ENCODE measurements at regions not wholly inside any gene's neighbourhood (a gene's known extent, or its start where the extent isn't known, plus 50 kb on each side); places are given as distances from the start of the nearest gene placed in this dataset.

GRCh38 chr3:64917914-64918453 lies 230.2 kb upstream of the ADAMTS9 start (continued):
- TF ChIP-seq CEBPZ (IDR thresholded peaks at IDR 0.05; ENCODE audit: low read depth, low read length): no peak
- TF ChIP-seq RCOR1 (conservative IDR thresholded peaks at IDR 0.05; ENCODE audit: low read depth, low read length): no peak

DNA sequence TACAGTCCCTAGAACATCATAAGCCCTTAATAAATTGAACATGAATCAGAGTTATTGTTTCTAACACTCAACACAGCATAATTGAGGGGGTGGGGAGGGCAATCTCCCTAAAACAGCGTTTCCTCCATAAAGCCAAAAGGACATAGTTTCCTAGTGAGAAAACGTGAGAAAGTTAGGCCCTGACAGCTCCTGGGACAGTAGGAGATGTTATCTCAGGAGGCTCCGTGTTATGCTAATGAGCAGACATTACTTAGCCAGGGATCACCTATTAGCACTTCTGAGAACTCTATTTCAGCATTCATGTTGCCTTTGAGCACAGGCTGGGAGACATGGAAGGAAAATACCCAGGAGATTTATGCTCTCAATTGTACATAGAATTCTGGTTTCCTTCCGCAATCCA lies 229.1 kb upstream of the ADAMTS9 start:
- Histone ChIP-seq H3K27me3 (replicated peaks in 1 of 2; ENCODE audit: control insufficient read depth in 2 of 2, insufficient read depth in 2 of 2, low read length in 1 of 2) (no peaks in the 10 kb centered on the region), H2AFZ (ENCODE audit: control insufficient read depth, low read depth, low read length) (no peak overlapping the region), H3K4me2 (ENCODE audit: control insufficient read depth, insufficient read depth) (no peak overlapping the region), H3K4me1 (ENCODE audit: control insufficient read depth, insufficient read depth, low read length) (no peaks in the 10 kb centered on the region), H3K9me3 (replicated peaks; ENCODE audit: control insufficient read depth, insufficient read depth, low read length) (no peaks in the 10 kb centered on the region), H3K27ac (ENCODE audit: control insufficient read depth, insufficient read depth) (no peak overlapping the region), H3K79me2 (ENCODE audit: control insufficient read depth, insufficient read depth, low read length) (no peaks in the 10 kb centered on the region), H3K9ac (ENCODE audit: control insufficient read depth, insufficient read depth, low read length) (no peak overlapping the region), H4K20me1 (ENCODE audit: control insufficient read depth, insufficient read depth) (no peaks in the 10 kb centered on the region), H3K4me3 (no peak overlapping the region), H3K36me3 (ENCODE audit: control insufficient read depth in 2 of 2, insufficient read depth in 2 of 2, low read length in 1 of 2) (no peaks in the 10 kb centered on the region)
- BruUV-seq (replicated peaks): no TSS peak
- ChIA-PET CTCF (no interaction called here), SMC1A (ENCODE audit: uncharacterized antibody, unreplicated experiment) (no interaction called here), POLR2A (no interaction called here), RAD21 (ENCODE audit: unreplicated experiment) (no interaction called here)
- 0% methylated on average over 4 of the region's 4 CpGs for WGBS (ENCODE audit: insufficient coverage, insufficient replicate concordance, low lambda C conversion rate, missing lambda C conversion rate)
- ATAC-seq: no peak
- no peak for DNase-seq (ENCODE audit: low read depth, low spot score)
- TF ChIP-seq MXI1 (IDR thresholded peaks at IDR 0.05; ENCODE audit: low read depth, low read length) (no peak), TAF1 (IDR thresholded peaks at IDR 0.05; ENCODE audit: borderline replicate concordance, low read depth, low read length) (no peak), STAT3 (IDR thresholded peaks at IDR 0.05; ENCODE audit: low read depth, low read length) (no peak), RELB (IDR thresholded peaks at IDR 0.05; ENCODE audit: low read depth) (no peak), RFX5 (IDR thresholded peaks at IDR 0.05; ENCODE audit: low read depth, low read length) (no peak), BCL11A (IDR thresholded peaks at IDR 0.05; ENCODE audit: low read depth, low read length) (no peak), GABPA (IDR thresholded peaks at IDR 0.05; ENCODE audit: low read depth) (no peak), BACH1 (IDR thresholded peaks at IDR 0.05; ENCODE audit: borderline replicate concordance) (no peak), FOXK2 (IDR thresholded peaks at IDR 0.05) (no peak), JUNB (IDR thresholded peaks at IDR 0.05) (no peak), CHD2 (IDR thresholded peaks at IDR 0.05; ENCODE audit: borderline replicate concordance, low read depth, low read length) (no peak), MTA2 (IDR thresholded peaks at IDR 0.05; ENCODE audit: low read depth) (no peak)
- intact Hi-C loops (cut with micrococcal nuclease; ENCODE audit: unreplicated experiment) (no loop called here), in situ Hi-C loops (cut with MboI) (no loop called here)
- no peak for FAIRE-seq

Measured in GM12878 (cell line).